Neural cell (in vitro differentiated cells): ENCODE measurements at regions not wholly inside any gene's neighbourhood (a gene's known extent, or its start where the extent isn't known, plus 50 kb on each side); places are given as distances from the start of the nearest gene placed in this dataset.

Source experiments
- H2AFZ ChIP-seq: fragments of 200-600, 300-800 bp; sonication (generic), shearing (Covaris generic); 2 replicates; pipeline ENCODE4 v1.6.0; 2014; ENCODE audit warnings: low read depth, mild to moderate bottlenecking, antibody characterized with exemption, low read length, moderate library complexity
- H3F3A ChIP-seq: fragments of 200-600 bp; shearing (Covaris generic); 2 replicates; pipeline ENCODE4 v1.6.1; 2016; ENCODE audit warnings: mild to moderate bottlenecking, moderate library complexity, mixed read lengths, antibody characterized with exemption, low read length; ENCODE audit not compliant: insufficient read depth, poor library complexity, severe bottlenecking
- H3K27ac ChIP-seq: fragments of 200-600, 300-800 bp; sonication (generic), shearing (Covaris generic); 2 replicates; pipeline ENCODE4 v1.5.1; 2014; ENCODE audit warnings: mild to moderate bottlenecking, low read length, moderate library complexity
- H3K27me3 ChIP-seq: fragments of 300-800, 200-600 bp; sonication (generic), shearing (Covaris generic); 2 replicates; pipeline ENCODE4 v1.6.0; 2014; ENCODE audit warnings: mild to moderate bottlenecking, low read depth, low read length, moderate library complexity; ENCODE audit not compliant: insufficient read depth
- H3K36me3 ChIP-seq: fragments of 300-800, 200-600 bp; sonication (generic), shearing (Covaris generic); 2 replicates; pipeline ENCODE4 v1.5.1; 2014; ENCODE audit warnings: mild to moderate bottlenecking, antibody characterized with exemption, low read length, moderate library complexity; ENCODE audit not compliant: insufficient read depth
- H3K4me2 ChIP-seq: fragments of 300-800, 200-600 bp; sonication (generic), shearing (Covaris generic); 2 replicates; pipeline ENCODE4 v1.6.0; 2014; ENCODE audit warnings: mild to moderate bottlenecking, low read length
- H3K4me3 ChIP-seq: fragments of 300-800, 200-600 bp; sonication (generic), shearing (Covaris generic); 2 replicates; pipeline ENCODE4 v1.5.1; 2014; ENCODE audit warnings: mild to moderate bottlenecking, low read length, moderate library complexity
- H3K79me2 ChIP-seq: fragments of 200-600 bp; shearing (Covaris generic); replicated peaks from 2 replicates; pipeline ENCODE4 v1.6.0; 2014; ENCODE audit warnings: mild to moderate bottlenecking, low read length, moderate library complexity; ENCODE audit not compliant: insufficient read depth
- H3K9ac ChIP-seq: fragments of 300-800, 200-600 bp; sonication (generic), shearing (Covaris generic); 2 replicates; pipeline ENCODE4 v1.6.1; 2016; ENCODE audit warnings: mild to moderate bottlenecking, low read length, mixed read lengths
- H3K9me2 ChIP-seq: fragments of 200-600 bp; shearing (Covaris generic); 2 replicates; pipeline ENCODE4 v1.6.1; 2016; ENCODE audit warnings: mild to moderate bottlenecking, low read length, mixed read lengths; ENCODE audit not compliant: insufficient read depth
- H3K9me3 ChIP-seq: fragments of 200-600, 300-800 bp; sonication (generic), shearing (Covaris generic); 2 replicates; pipeline ENCODE4 v1.6.1; 2016; ENCODE audit warnings: mild to moderate bottlenecking, mixed run types, low read length, moderate library complexity, mixed read lengths
- H4K20me1 ChIP-seq: fragments of 200-600 bp; shearing (Covaris generic); 2 replicates; pipeline ENCODE4 v1.6.1; 2016; ENCODE audit warnings: mild to moderate bottlenecking, mixed run types; ENCODE audit not compliant: insufficient read depth
- CTCF ChIP-seq: fragments of 450-650 bp; IDR thresholded peaks from 2 replicates; pipeline ENCODE4 v1.5.1; 2014; ENCODE audit warnings: antibody characterized with exemption, mild to moderate bottlenecking, moderate library complexity; ENCODE audit not compliant: poor library complexity, severe bottlenecking
- EP300 ChIP-seq: fragments of 450-650 bp; conservative IDR thresholded peaks from 2 replicates; pipeline ENCODE4 v1.6.1; 2014; ENCODE audit warnings: antibody characterized with exemption, mild to moderate bottlenecking, moderate library complexity; ENCODE audit not compliant: poor library complexity, severe bottlenecking
- EZH2 ChIP-seq: fragments of 200-600, 300-800 bp; shearing (Covaris generic), sonication (generic); IDR thresholded peaks from 2 replicates; pipeline ENCODE4 v1.6.1; 2014; ENCODE audit warnings: antibody characterized with exemption, low read length, borderline replicate concordance, mild to moderate bottlenecking; ENCODE audit not compliant: insufficient read depth, poor library complexity, severe bottlenecking
- MXI1 ChIP-seq: fragments of 450-650 bp; conservative IDR thresholded peaks from 2 replicates; pipeline ENCODE4 v1.6.1; 2014; ENCODE audit warnings: antibody characterized with exemption, mild to moderate bottlenecking; ENCODE audit not compliant: poor library complexity, severe bottlenecking
- POLR2AphosphoS5 ChIP-seq: IDR thresholded peaks from 2 replicates; pipeline ENCODE4 v1.6.1; 2012
- RAD21 ChIP-seq: fragments of 450-650 bp; conservative IDR thresholded peaks from 2 replicates; pipeline ENCODE4 v1.6.1; 2014; ENCODE audit warnings: antibody characterized with exemption, mild to moderate bottlenecking, moderate library complexity
- REST ChIP-seq: IDR thresholded peaks from 2 replicates; pipeline ENCODE4 v1.6.1; 2012; ENCODE audit warnings: borderline replicate concordance
- SMC3 ChIP-seq: fragments of 450-650 bp; conservative IDR thresholded peaks from 2 replicates; pipeline ENCODE4 v1.6.1; 2014; ENCODE audit warnings: antibody characterized with exemption, mild to moderate bottlenecking, moderate library complexity; ENCODE audit not compliant: poor library complexity
- TAF1 ChIP-seq: IDR thresholded peaks from 2 replicates; pipeline ENCODE4 v1.6.1; 2012; ENCODE audit warnings: low read depth

- Histone ChIP-seq H3F3A (no peaks in the 10 kb centered on the region), H3K4me3 (no peak overlapping the region), H3K9me3 (no peaks in the 10 kb centered on the region), H3K27ac (no peak overlapping the region), H3K27me3 (no peaks in the 10 kb centered on the region), H2AFZ (no peak overlapping the region), H3K79me2 (no peaks in the 10 kb centered on the region), H3K36me3 (no peaks in the 10 kb centered on the region), H3K9ac (no peak overlapping the region), H3K9me2 (no peaks in the 10 kb centered on the region), H3K4me2 (no peak overlapping the region), H4K20me1 (no peaks in the 10 kb centered on the region)
- TF ChIP-seq CTCF = no peak
- TF ChIP-seq RAD21 = no peak
- TF ChIP-seq TAF1 = no peak
Observed at GRCh38 chr9:99327667-99328066, 105.6 kb downstream of the SEC61B start.

- H3K9ac ChIP-seq = no peak overlapping the region
- no peak overlapping the region for H3K4me2 ChIP-seq
- H3K79me2 ChIP-seq = no peaks in the 10 kb centered on the region
- no peaks in the 10 kb centered on the region for H3F3A ChIP-seq
- no peaks in the 10 kb centered on the region for H3K36me3 ChIP-seq
- no peak overlapping the region for H2AFZ ChIP-seq
- H3K4me3 ChIP-seq = no peak overlapping the region
- H3K9me2 ChIP-seq = no peaks in the 10 kb centered on the region
- TF ChIP-seq REST (no peak), EP300 (no peak), RAD21 (no peak), CTCF (no peak), EZH2 (no peak), MXI1 (no peak), POLR2AphosphoS5 (no peak), SMC3 (no peak), TAF1 (no peak)
- H4K20me1 ChIP-seq = no peaks in the 10 kb centered on the region
- no peaks in the 10 kb centered on the region for H3K9me3 ChIP-seq
- H3K27ac ChIP-seq = no peak overlapping the region
- no peaks in the 10 kb centered on the region for H3K27me3 ChIP-seq
Observed at GRCh38 chr9:99335280-99335679, 113.2 kb downstream of the SEC61B start.
